ENCODE measurements at regions not wholly inside any gene's neighbourhood (a gene's known extent, or its start where the extent isn't known, plus 50 kb on each side); places are given as distances from the start of the nearest gene placed in this dataset.

DNA sequence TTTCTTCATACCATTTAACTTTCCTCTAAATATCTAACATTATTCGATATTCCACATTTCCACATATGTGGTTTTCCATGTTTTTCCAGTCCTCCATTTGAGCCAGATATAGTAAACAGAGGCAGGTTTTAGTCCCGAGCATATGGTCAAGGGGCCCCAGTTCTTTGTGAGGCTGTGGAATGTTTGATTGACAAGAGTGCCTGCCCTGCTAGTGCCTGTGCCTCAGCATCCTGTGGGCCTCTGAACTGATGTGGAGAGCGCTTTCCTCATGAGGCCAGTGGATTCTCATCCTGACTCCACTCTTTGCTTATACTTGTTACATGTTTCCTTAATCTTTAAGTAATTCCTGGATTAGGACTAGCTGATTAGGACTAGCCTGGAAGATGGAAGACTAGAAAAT lies 58.8 kb downstream of the POM121L12 start:
- TF ChIP-seq MTA1 (IDR thresholded peaks at IDR 0.05; ENCODE audit: borderline replicate concordance): no peak
- TF ChIP-seq POLR2AphosphoS5 (IDR thresholded peaks at IDR 0.05; ENCODE audit: control insufficient read depth, insufficient read depth, low read depth, low read length): no peak
- no peak for TF ChIP-seq CREB1 (IDR thresholded peaks at IDR 0.05)
- no peak for TF ChIP-seq CREB1 (CRISPR knock-in tag; IDR thresholded peaks at IDR 0.05)
- no peak for TF ChIP-seq EP300 (IDR thresholded peaks at IDR 0.05; ENCODE audit: low read length)
- TF ChIP-seq MYC (IDR thresholded peaks at IDR 0.05; ENCODE audit: low read depth, low read length): no peak
- TF ChIP-seq MYC (CRISPR knock-in tag; IDR thresholded peaks at IDR 0.05; ENCODE audit: borderline replicate concordance, low read depth): no peak
- TF ChIP-seq, protein P1, sequence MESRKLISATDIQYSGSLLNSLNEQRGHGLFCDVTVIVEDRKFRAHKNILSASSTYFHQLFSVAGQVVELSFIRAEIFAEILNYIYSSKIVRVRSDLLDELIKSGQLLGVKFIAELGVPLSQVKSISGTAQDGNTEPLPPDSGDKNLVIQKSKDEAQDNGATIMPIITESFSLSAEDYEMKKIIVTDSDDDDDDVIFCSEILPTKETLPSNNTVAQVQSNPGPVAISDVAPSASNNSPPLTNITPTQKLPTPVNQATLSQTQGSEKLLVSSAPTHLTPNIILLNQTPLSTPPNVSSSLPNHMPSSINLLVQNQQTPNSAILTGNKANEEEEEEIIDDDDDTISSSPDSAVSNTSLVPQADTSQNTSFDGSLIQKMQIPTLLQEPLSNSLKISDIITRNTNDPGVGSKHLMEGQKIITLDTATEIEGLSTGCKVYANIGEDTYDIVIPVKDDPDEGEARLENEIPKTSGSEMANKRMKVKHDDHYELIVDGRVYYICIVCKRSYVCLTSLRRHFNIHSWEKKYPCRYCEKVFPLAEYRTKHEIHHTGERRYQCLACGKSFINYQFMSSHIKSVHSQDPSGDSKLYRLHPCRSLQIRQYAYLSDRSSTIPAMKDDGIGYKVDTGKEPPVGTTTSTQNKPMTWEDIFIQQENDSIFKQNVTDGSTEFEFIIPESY (CRISPR knock-in tag; IDR thresholded peaks at IDR 0.05): no peak
- TF ChIP-seq RFX5 (IDR thresholded peaks at IDR 0.05; ENCODE audit: low read depth, low read length): no peak
- no peak for TF ChIP-seq CBX2 (IDR thresholded peaks at IDR 0.05; ENCODE audit: insufficient read depth, low read length, poor library complexity, severe bottlenecking)
- TF ChIP-seq RCOR1 (IDR thresholded peaks at IDR 0.05; ENCODE audit: borderline replicate concordance in 1 of 2, low read depth in 2 of 2, low read length in 2 of 2): no peak
- no peak for TF ChIP-seq E2F5 (CRISPR knock-in tag; IDR thresholded peaks at IDR 0.05)
- no peak for TF ChIP-seq CTCF (IDR thresholded peaks at IDR 0.05 in 2 of 3, conservative IDR thresholded peaks at IDR 0.05 in 1 of 3; ENCODE audit: insufficient read depth in 2 of 3, low read depth in 1 of 3, low read length in 3 of 3)
- TF ChIP-seq ZNF551 (CRISPR knock-in tag; IDR thresholded peaks at IDR 0.05): no peak
- TF ChIP-seq ZNF274 (IDR thresholded peaks at IDR 0.05; ENCODE audit: borderline replicate concordance, low read depth, low read length): no peak
